Caki2 (cell line): ENCODE measurements at regions not wholly inside any gene's neighbourhood (a gene's known extent, or its start where the extent isn't known, plus 50 kb on each side); places are given as distances from the start of the nearest gene placed in this dataset.
"Not testable (repeated sequence)": the region's sequence is repeated elsewhere in the genome, so short reads cannot be mapped to it uniquely, and the experiment has no call there.

Experiments
- DNase-seq: peaks from one replicate; pipeline ENCODE4 v3.0.0-alpha.2; 2015; ENCODE audit warnings: low read depth
- in situ Hi-C: cut with HindIII; loops from 2 replicates; pipeline ENCODE4 v1.10.0; 2016; ENCODE audit warnings: low sequenced_read_pairs, low pct_unique_long_range_greater_than_20kb, mixed read lengths

DNA sequence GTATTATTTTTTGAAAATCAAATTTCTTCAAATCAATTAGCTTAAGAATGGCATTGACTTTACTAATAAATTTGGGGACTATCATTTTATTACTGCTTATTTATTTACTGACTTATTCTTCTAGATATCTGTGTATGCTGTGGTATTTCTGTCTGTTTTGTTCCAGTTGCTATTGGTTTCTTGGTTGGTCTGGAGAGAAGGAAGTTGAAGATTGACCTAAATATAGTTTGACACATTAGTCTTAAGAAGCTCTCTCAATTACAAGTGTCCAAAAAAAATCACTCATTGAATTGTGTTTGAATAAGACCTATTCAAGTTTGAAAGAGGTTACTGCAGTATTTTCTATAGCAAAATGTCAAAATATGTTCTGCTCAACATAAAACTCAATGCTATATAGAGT is 153.3 kb upstream of the KYNU start:
- no peak for DNase-seq
- in situ Hi-C loops, result no loop called here

- in situ Hi-C loops, result no loop called here
Observed at GRCh38 chr2:142723236-142723635, 154.2 kb upstream of the KYNU start.

GRCh38 chr2:142722569-142722968 is 154.9 kb upstream of the KYNU start:
- in situ Hi-C loops, result no loop called here
- DNase-seq, result no peak

More at GRCh38 chr2:142723236-142723635, 154.2 kb upstream of the KYNU start:
- no peak for DNase-seq

DNA sequence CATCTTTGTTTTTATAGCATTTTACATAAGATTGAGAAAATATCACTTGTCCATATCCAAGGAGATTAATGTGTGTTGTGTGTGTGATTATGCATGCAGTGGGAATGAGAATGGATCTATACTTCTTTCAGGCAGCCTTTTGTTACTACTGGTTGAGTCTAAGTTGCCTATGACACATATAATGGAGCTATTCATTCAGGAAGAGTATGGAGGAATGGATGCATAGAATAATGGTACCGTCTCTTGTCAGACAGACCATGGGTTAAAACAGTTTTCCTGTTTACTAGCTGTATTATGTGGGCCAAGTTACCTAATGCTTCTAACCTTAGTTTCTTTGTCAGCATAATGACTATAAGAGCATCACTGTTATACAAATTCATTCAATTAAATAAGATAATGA is 155.4 kb upstream of the KYNU start:
- no peak for DNase-seq

DNA sequence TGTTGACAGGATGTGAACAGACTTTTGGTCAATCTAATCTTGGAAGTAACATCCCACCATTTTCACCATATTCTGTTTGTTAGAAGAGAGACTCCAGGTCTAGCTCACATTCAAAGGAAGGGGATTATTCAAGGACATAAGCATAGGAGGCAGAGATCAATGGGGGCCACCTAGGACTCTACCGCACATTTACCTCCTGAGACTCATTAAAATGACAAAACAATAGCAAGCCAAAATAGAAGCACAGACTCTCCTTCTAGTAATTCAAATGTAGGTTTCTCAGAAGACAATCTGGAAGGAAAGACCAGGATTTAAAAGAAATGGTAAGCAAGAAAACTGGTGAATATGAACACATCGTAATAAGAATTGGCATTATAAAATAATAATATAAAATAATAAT is 156.4 kb upstream of the KYNU start:
- in situ Hi-C loops, result no loop called here
- no peak for DNase-seq

More for the DNA sequence above, 155.4 kb upstream of the KYNU start:
- in situ Hi-C loops, result no loop called here

DNA sequence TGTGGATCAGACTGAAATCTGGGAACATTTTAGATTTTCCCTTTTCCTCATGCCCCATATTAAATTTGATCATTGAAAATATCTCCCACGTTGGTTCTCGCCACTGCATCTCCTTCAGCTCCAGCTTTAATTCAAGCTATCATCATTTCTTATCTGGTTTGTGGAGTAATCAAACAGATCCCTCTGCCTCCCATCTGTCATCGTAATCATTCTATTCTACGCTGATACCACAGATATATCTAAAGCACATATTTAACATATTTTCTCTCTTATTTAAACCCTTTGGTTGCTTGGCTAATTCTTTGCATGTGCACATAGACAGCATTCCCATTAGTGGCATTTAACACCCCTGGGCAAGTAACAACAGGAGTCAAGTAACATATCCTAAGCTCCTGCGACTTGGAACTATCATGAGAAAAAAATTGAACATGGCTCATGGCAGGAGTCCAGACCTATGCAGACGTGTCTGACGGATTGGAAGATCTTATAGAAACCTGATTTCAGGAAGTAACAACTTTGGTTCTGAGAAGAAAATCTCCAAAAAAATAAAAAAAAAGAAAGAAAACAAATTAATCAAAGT is 158.8 kb upstream of the KYNU start:
- in situ Hi-C loops, result no loop called here
- DNase-seq, result no peak

DNA sequence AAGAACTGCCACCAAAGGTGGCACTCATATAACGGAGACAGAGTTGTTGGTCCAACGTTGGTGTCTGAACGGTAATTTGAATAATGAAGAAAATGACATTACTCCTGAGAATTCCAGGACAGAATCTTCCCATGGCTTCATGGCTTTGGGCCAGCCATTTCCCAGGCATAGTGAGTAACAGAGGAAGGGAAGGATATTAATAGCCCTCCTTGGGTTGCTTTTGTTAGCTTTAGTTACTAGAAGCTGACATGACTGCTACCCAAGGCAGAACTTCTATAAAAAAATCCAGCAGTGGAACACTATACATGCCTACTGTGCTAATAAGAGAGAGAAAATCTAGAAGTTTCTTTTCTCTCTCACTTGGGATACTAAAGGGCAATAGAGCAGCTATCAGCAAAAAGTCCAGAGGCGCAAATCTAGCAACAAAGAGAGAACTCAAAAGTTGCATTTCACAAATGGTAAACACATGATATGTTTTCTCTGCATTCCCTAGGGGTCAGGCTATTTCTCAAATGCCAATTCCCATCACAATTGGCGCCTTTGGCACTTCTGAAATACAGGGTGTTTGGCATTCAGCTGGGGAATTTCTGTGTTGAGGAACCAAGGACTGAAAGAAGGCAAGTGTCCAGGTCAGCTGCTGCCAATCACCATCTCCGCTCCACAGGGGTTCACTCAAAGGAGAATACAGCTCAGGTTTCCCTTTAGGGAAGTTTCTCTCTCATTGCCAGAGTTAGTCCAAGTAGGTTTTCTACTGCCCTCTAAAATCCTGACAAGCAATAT is 160.8 kb upstream of the KYNU start:
- no peak for DNase-seq
- in situ Hi-C loops, result no loop called here

GRCh38 chr2:142714600-142714999 is 162.9 kb upstream of the KYNU start:
- DNase-seq, result no peak
- in situ Hi-C loops, result no loop called here

DNA sequence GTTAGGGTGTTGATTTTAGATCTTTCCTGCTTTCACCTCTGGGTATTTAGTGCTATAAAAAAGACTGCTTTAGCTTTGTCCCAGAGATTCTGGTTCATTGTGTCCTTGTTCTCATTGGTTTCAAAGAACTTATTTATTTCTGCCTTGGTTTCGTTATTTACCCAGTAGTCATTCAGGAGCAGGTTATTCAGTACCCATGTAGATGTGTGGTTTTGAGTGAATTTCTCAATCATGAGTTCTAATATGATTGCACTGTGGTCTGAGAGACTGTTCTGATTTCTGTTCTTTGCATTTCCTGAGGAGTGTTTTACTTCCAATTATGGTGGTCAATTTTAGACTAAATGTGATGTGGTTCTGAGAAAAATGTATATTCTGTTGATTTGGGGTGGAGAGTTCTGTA is 167.1 kb upstream of the KYNU start:
- no peak for DNase-seq
- in situ Hi-C loops, result no loop called here

DNA sequence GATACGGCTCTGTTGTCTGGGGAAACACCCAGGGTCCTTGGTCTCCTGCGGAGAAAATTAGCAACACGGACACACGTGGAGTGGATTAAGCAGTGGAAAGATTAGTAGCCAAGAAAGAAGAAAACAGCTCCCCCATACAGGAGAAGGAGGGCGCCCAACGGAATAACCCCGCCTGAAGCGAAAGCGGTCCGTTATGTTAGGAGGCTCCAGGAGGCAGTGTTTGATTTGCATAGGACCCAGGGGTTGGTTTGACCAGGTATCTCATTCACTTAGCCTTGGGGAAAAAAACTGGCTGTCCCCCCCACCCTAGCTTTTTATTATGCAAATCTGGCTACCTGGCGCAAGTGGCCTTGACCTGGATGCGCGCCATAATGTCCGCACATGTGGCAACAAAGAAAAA is 170.1 kb upstream of the KYNU start:
- in situ Hi-C loops, result no loop called here
- DNase-seq, result no peak

DNA sequence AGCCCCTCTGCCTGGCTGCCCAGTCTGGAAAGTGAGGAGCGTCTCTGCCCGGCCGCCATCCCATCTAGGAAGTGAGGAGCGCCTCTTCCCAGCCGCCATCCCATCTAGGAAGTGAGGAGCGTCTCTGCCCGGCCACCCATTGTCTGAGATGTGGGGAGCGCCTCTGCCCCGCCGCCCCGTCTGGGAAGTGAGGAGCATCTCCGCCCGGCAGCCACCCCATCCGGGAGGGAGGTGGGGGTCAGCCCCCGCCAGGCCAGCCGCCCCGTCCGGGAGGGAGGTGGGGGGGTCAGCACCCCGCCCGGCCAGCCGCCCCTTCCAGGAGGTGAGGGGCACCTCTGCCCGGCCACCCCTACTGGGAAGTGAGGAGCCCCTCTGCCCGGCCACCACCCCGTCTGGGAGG is 175.1 kb upstream of the KYNU start:
- DNase-seq, in situ Hi-C loops: not testable (repeated sequence)

- in situ Hi-C loops, DNase-seq: not testable (repeated sequence)
Observed at GRCh38 chr2:142695350-142696257, 181.9 kb upstream of the KYNU start.

DNA sequence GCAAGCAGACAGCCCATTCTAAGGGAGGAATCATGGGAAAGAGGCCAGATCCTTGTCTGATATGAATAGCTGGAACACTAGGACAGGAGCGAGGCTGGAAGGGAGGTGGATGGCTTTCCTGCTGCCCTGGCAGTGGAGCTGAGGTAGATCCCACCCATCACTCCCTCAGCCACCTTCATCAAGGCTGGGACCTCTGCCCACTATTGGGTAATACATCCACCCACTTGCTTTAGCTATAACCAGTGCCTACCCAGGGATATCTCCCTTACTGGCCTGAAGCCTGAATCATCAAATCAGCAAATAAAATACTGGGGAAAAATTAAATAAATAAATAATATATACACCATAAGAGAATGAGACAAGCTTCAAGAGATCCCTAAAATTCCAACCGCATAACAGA is 183.2 kb upstream of the KYNU start:
- in situ Hi-C loops, result no loop called here
- no peak for DNase-seq

DNA sequence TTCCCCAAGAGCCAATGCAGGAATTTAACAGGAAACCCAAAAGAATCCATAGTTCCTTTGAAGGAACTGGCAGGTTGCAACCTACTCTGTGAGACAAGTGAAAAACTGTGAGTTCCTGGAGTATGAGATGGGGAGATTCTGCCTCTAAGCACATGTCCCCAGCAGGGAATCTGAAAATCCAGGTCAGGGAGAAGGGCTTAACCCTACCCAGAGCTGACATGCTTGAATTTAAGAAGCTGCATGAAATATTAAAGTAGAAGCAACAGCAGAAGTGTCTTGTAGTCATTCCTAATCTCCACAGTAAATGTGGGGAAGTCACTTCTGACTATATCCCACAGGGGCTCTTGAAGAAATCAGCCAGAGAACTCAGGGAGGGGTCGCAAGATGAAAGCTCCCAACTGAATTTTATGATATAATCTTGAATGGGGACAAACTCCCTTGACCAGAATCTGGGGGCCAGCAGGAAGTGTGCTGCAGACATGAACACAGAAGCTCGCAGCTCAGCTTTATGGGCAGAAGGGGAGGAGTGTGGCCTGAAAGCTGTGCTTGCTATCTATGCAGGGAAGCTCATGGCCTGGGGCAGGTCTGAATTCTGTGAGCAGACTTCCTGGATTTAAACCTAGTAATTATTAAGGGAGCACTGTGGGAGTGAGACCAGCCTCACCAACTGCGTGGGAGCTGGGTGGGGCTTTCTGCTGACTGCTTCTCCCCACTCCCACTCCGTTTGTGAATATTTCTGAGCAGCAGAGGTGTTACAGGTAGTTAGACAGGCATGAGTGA is 184.1 kb upstream of the KYNU start:
- no peak for DNase-seq
- in situ Hi-C loops, result no loop called here

- in situ Hi-C loops, result no loop called here
- DNase-seq, result no peak
Observed at GRCh38 chr2:142688856-142689605, 188.4 kb upstream of the KYNU start.

- in situ Hi-C loops, result no loop called here
- no peak for DNase-seq
Observed at GRCh38 chr2:142687509-142687908, 190.0 kb upstream of the KYNU start.

GRCh38 chr2:142687075-142687474 is 190.4 kb upstream of the KYNU start:
- in situ Hi-C loops, result no loop called here

DNA sequence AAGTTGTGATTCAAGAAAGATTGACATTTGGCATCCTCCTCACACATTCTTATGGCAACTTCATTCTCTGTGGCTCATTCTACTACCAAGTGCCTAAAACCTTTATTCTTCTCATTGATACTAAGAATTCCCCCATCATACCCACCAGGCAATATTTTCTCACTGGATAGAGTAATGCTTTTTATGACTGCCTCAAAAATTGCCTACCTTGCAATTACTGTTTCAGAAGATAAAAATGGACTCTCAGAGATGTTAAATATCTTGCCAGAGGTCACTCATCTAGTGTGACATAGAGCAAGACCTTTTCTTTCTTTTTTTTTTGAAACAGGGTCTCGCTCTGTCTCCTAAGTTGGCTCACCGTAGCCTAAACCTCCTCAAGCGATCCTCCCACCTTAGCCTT is 192.8 kb upstream of the KYNU start:
- no peak for DNase-seq
- in situ Hi-C loops, result no loop called here

More at GRCh38 chr2:142687075-142687474, 190.4 kb upstream of the KYNU start:
- no peak for DNase-seq
